ENCODE measurements at regions not wholly inside any gene's neighbourhood (a gene's known extent, or its start where the extent isn't known, plus 50 kb on each side); places are given as distances from the start of the nearest gene placed in this dataset.

DNA sequence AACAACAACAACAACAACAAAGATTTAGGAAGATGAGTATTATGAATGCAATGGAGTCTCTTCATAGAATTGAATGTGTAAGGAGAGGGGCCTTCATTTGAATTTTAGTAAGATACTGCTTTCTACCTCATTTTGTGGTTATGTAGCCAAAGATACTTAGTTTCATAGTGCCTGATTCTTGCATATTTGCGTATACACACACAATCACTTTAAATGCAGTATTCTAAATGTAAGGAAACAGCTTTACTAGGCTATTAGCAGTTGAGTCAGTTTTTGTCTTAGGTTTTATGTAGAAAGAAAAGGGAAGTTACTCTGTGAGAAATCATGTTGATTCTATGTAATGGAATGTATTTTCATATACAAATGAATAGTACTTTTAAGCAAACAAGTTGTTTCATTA lies 80.5 kb downstream of the HAUS1 start:
- no peaks in the 10 kb centered on the region for H3K9me3 ChIP-seq (ENCODE audit: low read length)
- POLR2A ChIA-PET (ENCODE audit: unreplicated experiment): no interaction called here
- no peak for DNase-seq
- CTCF ChIA-PET: no interaction called here
- H2AFZ ChIP-seq (ENCODE audit: low read length): no peak overlapping the region
- no peak for TF ChIP-seq EZH2phosphoT487 (IDR thresholded peaks at IDR 0.05; ENCODE audit: borderline replicate concordance, low read length)
- TF ChIP-seq, protein P1, sequence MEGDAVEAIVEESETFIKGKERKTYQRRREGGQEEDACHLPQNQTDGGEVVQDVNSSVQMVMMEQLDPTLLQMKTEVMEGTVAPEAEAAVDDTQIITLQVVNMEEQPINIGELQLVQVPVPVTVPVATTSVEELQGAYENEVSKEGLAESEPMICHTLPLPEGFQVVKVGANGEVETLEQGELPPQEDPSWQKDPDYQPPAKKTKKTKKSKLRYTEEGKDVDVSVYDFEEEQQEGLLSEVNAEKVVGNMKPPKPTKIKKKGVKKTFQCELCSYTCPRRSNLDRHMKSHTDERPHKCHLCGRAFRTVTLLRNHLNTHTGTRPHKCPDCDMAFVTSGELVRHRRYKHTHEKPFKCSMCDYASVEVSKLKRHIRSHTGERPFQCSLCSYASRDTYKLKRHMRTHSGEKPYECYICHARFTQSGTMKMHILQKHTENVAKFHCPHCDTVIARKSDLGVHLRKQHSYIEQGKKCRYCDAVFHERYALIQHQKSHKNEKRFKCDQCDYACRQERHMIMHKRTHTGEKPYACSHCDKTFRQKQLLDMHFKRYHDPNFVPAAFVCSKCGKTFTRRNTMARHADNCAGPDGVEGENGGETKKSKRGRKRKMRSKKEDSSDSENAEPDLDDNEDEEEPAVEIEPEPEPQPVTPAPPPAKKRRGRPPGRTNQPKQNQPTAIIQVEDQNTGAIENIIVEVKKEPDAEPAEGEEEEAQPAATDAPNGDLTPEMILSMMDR (conservative IDR thresholded peaks at IDR 0.05; ENCODE audit: low read depth, low read length): no peak
- no peak for TF ChIP-seq EZH2 (IDR thresholded peaks at IDR 0.05; ENCODE audit: low read length, unreplicated experiment)
- no peaks in the 10 kb centered on the region for H3F3A ChIP-seq (ENCODE audit: low read length, unreplicated experiment)
- H3K4me1 ChIP-seq (ENCODE audit: insufficient read depth, low read length): no peaks in the 10 kb centered on the region
- no peak overlapping the region for H3K27ac ChIP-seq (ENCODE audit: low read length)
- H4K20me1 ChIP-seq (ENCODE audit: low read length): no peaks in the 10 kb centered on the region
- H3K27me3 ChIP-seq (ENCODE audit: low read length): no peaks in the 10 kb centered on the region
- H3K9me2 ChIP-seq (replicated peaks; ENCODE audit: low read length): no peaks in the 10 kb centered on the region
- H3K79me2 ChIP-seq (ENCODE audit: low read length): peaks cover 67% of the 10 kb centered on the region
- H3K4me3 ChIP-seq (ENCODE audit: low read length): no peak overlapping the region
- H3K4me2 ChIP-seq (ENCODE audit: low read length): no peak overlapping the region
- no TSS peak for BruUV-seq (replicated peaks)
- ATAC-seq: no peak
- H3K9ac ChIP-seq (ENCODE audit: low read length): no peak overlapping the region
- intact Hi-C loops (cut with micrococcal nuclease): no loop called here
- no peaks in the 10 kb centered on the region for H3K36me3 ChIP-seq (ENCODE audit: low read depth, low read length)

DNA sequence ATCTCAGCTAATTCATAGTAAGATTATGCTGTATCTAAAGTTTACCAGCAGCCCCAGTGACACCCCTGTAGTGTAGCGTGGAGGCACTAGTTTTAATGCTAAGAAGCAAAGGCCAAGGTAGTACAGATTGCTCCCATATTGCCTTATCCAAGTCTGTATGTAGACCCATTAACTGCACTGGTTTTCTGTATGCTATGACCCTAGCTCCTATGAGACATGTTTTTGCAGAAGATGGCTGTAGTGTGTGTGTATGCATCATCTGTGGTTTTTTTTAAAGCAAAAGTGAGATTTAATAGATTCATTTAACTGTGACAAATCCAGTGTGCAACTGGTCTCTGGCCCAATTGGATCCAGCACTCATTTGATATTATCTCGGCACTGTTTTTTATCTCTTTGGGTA lies 86.5 kb downstream of the HAUS1 start:
- BruUV-seq (replicated peaks): no TSS peak
- no peaks in the 10 kb centered on the region for H3K4me1 ChIP-seq (ENCODE audit: insufficient read depth, low read length)
- H3K27me3 ChIP-seq (ENCODE audit: low read length): no peaks in the 10 kb centered on the region
- TF ChIP-seq, protein P1 (conservative IDR thresholded peaks at IDR 0.05; ENCODE audit: low read depth, low read length): no peak
- TF ChIP-seq EZH2phosphoT487 (IDR thresholded peaks at IDR 0.05; ENCODE audit: borderline replicate concordance, low read length) (no peak), EZH2 (IDR thresholded peaks at IDR 0.05; ENCODE audit: low read length, unreplicated experiment) (no peak)
- H3K4me3 ChIP-seq (ENCODE audit: low read length): no peak overlapping the region
- no peak overlapping the region for H2AFZ ChIP-seq (ENCODE audit: low read length)
- ATAC-seq: no peak
- no peaks in the 10 kb centered on the region for H3K9me2 ChIP-seq (replicated peaks; ENCODE audit: low read length)
- H3K9ac ChIP-seq (ENCODE audit: low read length): no peak overlapping the region
- intact Hi-C loops (cut with micrococcal nuclease): no loop called here
- CTCF ChIA-PET: interaction anchor here (1.0 kb wide), 1 partner anchor 17 kb away, joined by 3 read pairs; a partner anchor contains a TSS
- POLR2A ChIA-PET (ENCODE audit: unreplicated experiment): interaction anchor here (0.5 kb wide), 1 partner anchor 55 kb away, joined by 4 read pairs; no protein-coding TSS in a partner anchor
- H3K27ac ChIP-seq (ENCODE audit: low read length): no peak overlapping the region
- no peaks in the 10 kb centered on the region for H3F3A ChIP-seq (ENCODE audit: low read length, unreplicated experiment)
- peaks cover 27% of the 10 kb centered on the region for H3K79me2 ChIP-seq (ENCODE audit: low read length)
- no peaks in the 10 kb centered on the region for H3K9me3 ChIP-seq (ENCODE audit: low read length)
- no peak for DNase-seq
- H3K36me3 ChIP-seq (ENCODE audit: low read depth, low read length): no peaks in the 10 kb centered on the region
- H3K4me2 ChIP-seq (ENCODE audit: low read length): no peak overlapping the region
- no peaks in the 10 kb centered on the region for H4K20me1 ChIP-seq (ENCODE audit: low read length)

DNA sequence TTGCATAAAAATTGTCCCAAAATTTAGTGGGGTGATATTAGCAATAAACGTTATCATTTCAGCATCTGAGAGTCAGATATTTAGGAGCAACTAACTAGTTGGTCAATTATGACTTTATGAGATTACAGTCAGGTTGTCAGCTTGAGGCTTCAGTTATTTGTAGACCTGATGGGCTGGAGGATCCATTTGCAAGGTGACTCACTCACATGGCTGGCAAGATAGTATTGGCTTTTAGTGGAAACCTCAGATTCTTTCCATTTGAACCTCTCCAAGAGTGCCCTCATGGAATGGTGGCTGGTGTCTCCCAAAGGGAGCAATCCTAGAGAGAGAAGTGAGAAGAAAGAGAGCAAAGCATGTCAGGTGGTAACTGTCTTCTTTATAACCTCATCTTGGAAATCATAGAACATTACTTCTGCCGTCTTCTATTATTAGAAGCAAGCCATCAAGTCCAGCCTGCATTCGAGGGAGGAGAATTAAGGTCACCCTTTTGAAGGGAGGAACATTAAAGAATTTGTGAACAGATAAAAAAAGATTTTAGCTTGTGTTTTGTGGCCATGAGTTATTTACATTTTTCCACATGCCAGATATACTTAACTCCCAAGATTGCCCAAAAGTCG lies 92.5 kb downstream of the HAUS1 start:
- Histone ChIP-seq H3K79me2 (ENCODE audit: low read length) (peaks cover 35% of the 10 kb centered on the region), H3F3A (ENCODE audit: low read length, unreplicated experiment) (no peaks in the 10 kb centered on the region), H3K4me2 (ENCODE audit: low read length) (no peak overlapping the region), H3K4me1 (ENCODE audit: insufficient read depth, low read length) (peaks cover 6% of the 10 kb centered on the region), H3K27ac (ENCODE audit: low read length) (no peak overlapping the region), H3K9me3 (ENCODE audit: low read length) (no peaks in the 10 kb centered on the region), H3K9ac (ENCODE audit: low read length) (no peak overlapping the region), H2AFZ (ENCODE audit: low read length) (no peak overlapping the region), H3K9me2 (replicated peaks; ENCODE audit: low read length) (no peaks in the 10 kb centered on the region), H3K36me3 (ENCODE audit: low read depth, low read length) (no peaks in the 10 kb centered on the region), H3K4me3 (ENCODE audit: low read length) (no peak overlapping the region), H3K27me3 (ENCODE audit: low read length) (no peaks in the 10 kb centered on the region), H4K20me1 (ENCODE audit: low read length) (no peaks in the 10 kb centered on the region; the same call in 1 of the 2 replicates)
- ATAC-seq (no peak), DNase-seq (no peak)
- POLR2A ChIA-PET (ENCODE audit: unreplicated experiment): no interaction called here
- CTCF ChIA-PET: no interaction called here
- no TSS peak for BruUV-seq (replicated peaks)
- no peak for TF ChIP-seq EZH2phosphoT487 (IDR thresholded peaks at IDR 0.05; ENCODE audit: borderline replicate concordance, low read length)
- TF ChIP-seq EZH2 (IDR thresholded peaks at IDR 0.05; ENCODE audit: low read length, unreplicated experiment): no peak
- TF ChIP-seq, protein P1 (conservative IDR thresholded peaks at IDR 0.05; ENCODE audit: low read depth, low read length): no peak
- intact Hi-C loops (cut with micrococcal nuclease): no loop called here
